Astrocyte of the spinal cord (primary cell): ENCODE measurements at regions not wholly inside any gene's neighbourhood (a gene's known extent, or its start where the extent isn't known, plus 50 kb on each side); places are given as distances from the start of the nearest gene placed in this dataset.

Source experiments
- DNase-seq: peaks from one replicate; pipeline ENCODE4 v3.0.0; 2011; ENCODE audit warnings: low read depth, low spot score
- H3K4me3 ChIP-seq: 2 replicates; pipeline ENCODE4 v1.5.1; 2011; ENCODE audit warnings: low read depth, mild to moderate bottlenecking, low read length, moderate library complexity
- CTCF ChIP-seq: IDR thresholded peaks from 2 replicates; pipeline ENCODE4 v1.5.1; 2012; ENCODE audit warnings: low read depth, mild to moderate bottlenecking, low read length, inconsistent platforms
- in situ Hi-C: cut with HindIII; loops from 2 replicates; pipeline ENCODE4 v1.10.0; 2017; ENCODE audit warnings: low sequenced_read_pairs

GRCh38 chr22:27671413-27671935, 130.1 kb downstream of the MN1 start:
- no peak for TF ChIP-seq CTCF
- in situ Hi-C loops = no loop called here
- no peak overlapping the region for H3K4me3 ChIP-seq

GRCh38 chr22:27672721-27673418, 128.7 kb downstream of the MN1 start:
- no peak overlapping the region for H3K4me3 ChIP-seq
- TF ChIP-seq CTCF = no peak
- DNase-seq = no peak
- in situ Hi-C loops = no loop called here

More at GRCh38 chr22:27671413-27671935, 130.1 kb downstream of the MN1 start:
- no peak for DNase-seq

DNA sequence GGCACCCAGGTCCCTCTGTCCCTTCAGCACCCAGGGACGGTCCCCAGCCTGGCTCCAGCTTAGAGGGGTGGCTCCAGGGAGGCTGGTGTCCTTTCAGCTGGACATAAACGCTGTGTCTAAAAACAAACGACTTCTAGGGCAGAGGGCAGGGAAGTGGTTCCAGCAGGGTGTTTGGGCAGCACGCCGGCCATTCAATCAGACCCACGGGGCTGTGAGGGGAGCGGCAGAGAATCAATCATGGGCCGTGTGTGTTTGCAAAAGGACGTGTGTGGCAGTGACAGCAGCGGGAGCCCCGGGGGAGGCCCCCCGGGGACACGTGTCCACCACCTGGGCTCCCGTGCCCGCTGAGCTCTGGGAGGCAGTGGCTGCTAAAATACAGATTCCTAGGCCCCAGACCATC, 127.7 kb downstream of the MN1 start:
- no peak for TF ChIP-seq CTCF
- no peak for DNase-seq
- no peak overlapping the region for H3K4me3 ChIP-seq
- in situ Hi-C loops = no loop called here

- H3K4me3 ChIP-seq = no peak overlapping the region
- in situ Hi-C loops = no loop called here
- TF ChIP-seq CTCF = no peak
- DNase-seq = no peak
Observed at GRCh38 chr22:27674261-27674923, 127.2 kb downstream of the MN1 start.

DNA sequence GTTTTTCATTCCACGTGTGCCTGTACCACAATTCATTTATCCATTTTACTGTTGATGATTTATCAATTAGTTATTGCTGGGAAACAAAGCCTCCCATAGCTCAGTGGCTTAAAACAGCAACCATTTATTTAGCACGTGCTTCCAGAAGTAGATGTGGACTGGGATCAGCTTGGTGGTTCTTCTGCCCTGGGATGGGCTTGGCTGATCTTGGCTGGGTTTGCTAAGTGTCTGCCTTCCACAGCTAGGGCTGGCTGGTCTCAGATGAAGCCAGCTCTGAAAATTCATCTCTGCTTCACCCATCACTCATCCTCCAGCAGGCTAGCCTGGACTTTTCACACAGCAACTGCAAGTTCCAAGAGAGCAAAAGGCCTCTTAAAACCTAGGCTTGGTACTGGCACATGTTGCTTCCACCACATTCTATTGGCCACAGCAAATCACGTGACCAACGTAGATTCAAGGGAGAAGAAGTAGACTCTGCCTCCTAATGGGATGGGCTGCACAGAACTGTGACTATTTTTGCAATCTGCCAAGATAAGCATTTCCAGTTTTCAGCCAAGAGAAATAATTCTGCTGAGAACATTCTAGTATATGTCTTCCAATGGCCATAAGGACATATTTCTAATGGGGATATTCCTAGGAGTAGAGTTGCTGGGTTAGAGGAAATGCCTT, 124.9 kb downstream of the MN1 start:
- in situ Hi-C loops = no loop called here
- peak; percentile 5 for DNase-seq
- TF ChIP-seq CTCF = no peak
- no peak overlapping the region for H3K4me3 ChIP-seq

- H3K4me3 ChIP-seq = no peak overlapping the region
- DNase-seq = no peak
- in situ Hi-C loops = no loop called here
- no peak for TF ChIP-seq CTCF
Observed at GRCh38 chr22:27677905-27678458, 123.6 kb downstream of the MN1 start.
